Type B pancreatic cell (in vitro differentiated cells): ENCODE measurements at regions not wholly inside any gene's neighbourhood (a gene's known extent, or its start where the extent isn't known, plus 50 kb on each side); places are given as distances from the start of the nearest gene placed in this dataset.
"Not testable (repeated sequence)": the region's sequence is repeated elsewhere in the genome, so short reads cannot be mapped to it uniquely, and the experiment has no call there.

Experiments used
- DNase-seq: peaks from one replicate; pipeline ENCODE4 v3.0.0; 2021; ENCODE audit warnings: mixed read lengths; ENCODE audit not compliant: unreplicated experiment; ENCODE audit errors: extremely low spot score
- H3K27ac Mint-ChIP-seq: 2 replicates; pipeline ENCODE4 v1.8.0; 2021; ENCODE audit warnings: mild to moderate bottlenecking, mixed read lengths
- H3K27me3 Mint-ChIP-seq: 2 replicates; pipeline ENCODE4 v1.8.0; 2021; ENCODE audit warnings: mixed read lengths
- H3K36me3 Mint-ChIP-seq: 2 replicates; pipeline ENCODE4 v1.8.0; 2021; ENCODE audit warnings: mixed read lengths
- H3K4me1 Mint-ChIP-seq: one replicate; pipeline ENCODE4 v1.8.0; 2021; ENCODE audit warnings: mixed read lengths; ENCODE audit not compliant: unreplicated experiment
- H3K4me3 Mint-ChIP-seq: 2 replicates; pipeline ENCODE4 v1.8.0; 2021; ENCODE audit warnings: mild to moderate bottlenecking, mixed read lengths
- H3K9me3 Mint-ChIP-seq: 2 replicates; pipeline ENCODE4 v1.8.0; 2021; ENCODE audit warnings: mixed read lengths
- TF ChIP-seq, protein P1 (sequence below): fragments of 200-600 bp; sonication (generic); conservative IDR thresholded peaks from 2 replicates; pipeline ENCODE4 v1.5.0; 2021; ENCODE audit warnings: antibody characterized with exemption, mild to moderate bottlenecking

DNA sequence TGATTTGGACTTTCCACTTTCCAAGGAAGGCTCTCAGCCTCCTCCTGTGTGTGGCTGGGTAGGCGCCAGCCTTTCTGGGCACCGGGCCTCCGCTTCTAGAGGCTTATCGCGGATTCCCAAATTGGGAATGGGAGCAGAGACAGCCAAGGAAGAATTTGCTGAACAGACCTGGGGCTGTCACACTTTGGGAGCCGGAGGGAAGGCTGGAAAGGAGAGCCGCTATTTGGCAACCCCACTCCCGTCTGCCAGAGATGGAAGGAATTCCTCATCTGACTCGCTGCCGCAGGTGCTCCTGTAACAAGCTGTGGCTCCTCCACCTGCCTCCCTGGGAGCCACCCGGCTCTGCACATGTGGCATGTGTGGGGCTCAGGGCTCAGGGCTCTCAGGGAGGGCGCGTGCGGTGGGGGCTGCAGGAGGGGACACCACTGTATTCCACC is 50.8 kb upstream of the ECHDC3 start:
- TF ChIP-seq, protein P1, sequence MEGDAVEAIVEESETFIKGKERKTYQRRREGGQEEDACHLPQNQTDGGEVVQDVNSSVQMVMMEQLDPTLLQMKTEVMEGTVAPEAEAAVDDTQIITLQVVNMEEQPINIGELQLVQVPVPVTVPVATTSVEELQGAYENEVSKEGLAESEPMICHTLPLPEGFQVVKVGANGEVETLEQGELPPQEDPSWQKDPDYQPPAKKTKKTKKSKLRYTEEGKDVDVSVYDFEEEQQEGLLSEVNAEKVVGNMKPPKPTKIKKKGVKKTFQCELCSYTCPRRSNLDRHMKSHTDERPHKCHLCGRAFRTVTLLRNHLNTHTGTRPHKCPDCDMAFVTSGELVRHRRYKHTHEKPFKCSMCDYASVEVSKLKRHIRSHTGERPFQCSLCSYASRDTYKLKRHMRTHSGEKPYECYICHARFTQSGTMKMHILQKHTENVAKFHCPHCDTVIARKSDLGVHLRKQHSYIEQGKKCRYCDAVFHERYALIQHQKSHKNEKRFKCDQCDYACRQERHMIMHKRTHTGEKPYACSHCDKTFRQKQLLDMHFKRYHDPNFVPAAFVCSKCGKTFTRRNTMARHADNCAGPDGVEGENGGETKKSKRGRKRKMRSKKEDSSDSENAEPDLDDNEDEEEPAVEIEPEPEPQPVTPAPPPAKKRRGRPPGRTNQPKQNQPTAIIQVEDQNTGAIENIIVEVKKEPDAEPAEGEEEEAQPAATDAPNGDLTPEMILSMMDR: no peak

DNA sequence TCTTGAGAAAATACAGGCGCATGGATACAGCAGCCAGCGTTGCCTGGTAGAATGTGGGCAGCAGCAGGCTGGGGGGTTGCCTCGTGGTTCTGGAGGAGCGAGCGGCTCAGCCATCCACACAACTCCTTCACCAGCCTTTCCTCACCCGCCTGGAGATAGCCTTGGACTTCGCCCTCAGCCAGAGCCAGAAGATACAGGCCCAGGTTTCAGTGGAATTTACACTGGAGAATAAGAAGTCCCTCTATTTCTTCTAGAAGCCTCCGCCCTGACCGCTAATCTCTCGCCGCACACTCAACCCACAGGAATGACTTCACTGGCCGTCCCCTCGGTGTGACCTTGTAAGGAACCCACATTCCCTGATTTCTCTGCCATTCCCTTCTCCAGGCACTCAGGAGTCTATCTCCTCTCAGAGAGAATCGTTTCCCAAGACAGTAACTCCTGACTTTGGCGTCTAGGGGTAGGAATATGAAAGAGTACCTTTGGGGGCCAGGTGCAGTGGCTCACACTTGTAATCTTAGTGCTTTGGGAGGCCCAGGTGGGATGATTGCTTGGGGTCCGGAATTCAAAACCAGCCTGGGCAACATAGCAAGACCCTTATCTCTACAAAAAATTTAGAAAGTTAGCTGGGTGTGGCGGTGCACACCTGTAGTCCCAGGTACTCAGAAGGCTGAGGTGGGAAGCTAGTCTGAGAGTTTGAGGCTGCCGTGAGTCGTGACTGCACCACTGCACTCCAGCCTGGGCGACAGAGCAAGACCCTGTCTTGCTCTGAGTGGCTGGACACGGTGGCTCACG is 52.0 kb upstream of the ECHDC3 start:
- H3K27me3 Mint-ChIP-seq: no peaks in the 10 kb centered on the region

More for the DNA sequence above, 50.8 kb upstream of the ECHDC3 start:
- Mint-ChIP-seq H3K9me3 (peaks cover 4% of the 10 kb centered on the region), H3K27me3 (no peaks in the 10 kb centered on the region), H3K36me3 (no peaks in the 10 kb centered on the region), H3K4me1 (peaks cover 30% of the 10 kb centered on the region), H3K4me3 (no peak overlapping the region), H3K27ac (no peak overlapping the region)
- DNase-seq: no peak

DNA sequence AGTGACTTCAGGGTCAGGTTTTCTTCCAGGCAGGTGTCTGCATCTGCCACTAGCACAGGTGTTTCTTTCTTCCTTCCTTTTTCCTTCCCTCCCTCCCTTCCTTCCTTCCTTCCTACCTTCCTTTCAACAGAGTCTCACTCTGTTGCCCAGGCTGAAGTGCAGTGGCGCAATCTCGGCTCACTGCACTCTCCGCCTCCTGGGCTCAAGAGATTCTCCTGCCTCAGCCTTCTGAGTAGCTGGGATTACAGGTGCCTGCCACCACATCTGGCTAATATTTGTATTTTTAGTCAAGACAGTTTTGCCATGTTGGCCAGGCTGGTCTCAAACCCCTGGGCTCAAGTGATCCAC is 53.8 kb upstream of the ECHDC3 start:
- DNase-seq, H3K4me3 Mint-ChIP-seq, H3K36me3 Mint-ChIP-seq, H3K27me3 Mint-ChIP-seq: not testable (repeated sequence)
- peaks cover 12% of the 10 kb centered on the region for H3K9me3 Mint-ChIP-seq
- peak overlapping the region; percentile 99 for H3K27ac Mint-ChIP-seq
- H3K4me1 Mint-ChIP-seq: peaks cover 39% of the 10 kb centered on the region

More for the DNA sequence above, 52.0 kb upstream of the ECHDC3 start:
- peak overlapping the region; percentile 31 for H3K4me3 Mint-ChIP-seq
- TF ChIP-seq, protein P1: no peak
- H3K27ac Mint-ChIP-seq: peak overlapping the region; percentile 33
- H3K36me3 Mint-ChIP-seq: no peaks in the 10 kb centered on the region
- peaks cover 27% of the 10 kb centered on the region for H3K4me1 Mint-ChIP-seq
- DNase-seq: no peak
- peaks cover 7% of the 10 kb centered on the region for H3K9me3 Mint-ChIP-seq

DNA sequence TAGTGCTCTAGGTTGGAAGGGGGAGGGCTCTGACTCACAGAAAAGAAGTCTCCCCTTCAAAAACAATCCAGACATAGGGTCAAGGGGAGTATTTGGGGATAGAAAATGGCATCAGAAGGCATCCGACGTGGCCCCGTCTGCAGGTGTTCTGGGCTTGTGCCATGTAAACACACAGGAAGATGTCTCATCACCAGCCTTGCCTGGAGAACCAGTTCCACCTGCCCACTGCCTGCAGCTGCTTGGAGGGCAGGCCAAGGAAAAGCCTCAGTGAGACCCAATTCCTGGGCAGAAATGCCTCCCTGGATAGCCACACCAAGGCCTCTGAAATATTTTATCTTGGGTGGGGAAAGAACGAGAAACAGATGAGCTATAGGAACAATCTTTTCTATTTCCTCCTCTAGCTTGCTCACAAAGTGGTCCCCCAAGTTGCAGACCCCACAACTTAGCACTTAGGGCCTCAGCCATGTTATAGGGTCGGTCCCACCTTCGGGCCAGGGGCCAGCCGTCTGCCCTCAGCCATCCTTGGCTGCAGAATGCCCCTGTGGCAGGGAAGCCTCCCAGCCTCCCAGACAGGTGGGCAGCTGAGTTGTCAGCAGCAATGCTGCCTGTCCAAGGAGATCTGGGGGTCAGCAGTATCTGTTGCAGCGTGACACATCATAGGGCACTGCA is 54.3 kb upstream of the ECHDC3 start:
- Mint-ChIP-seq H3K9me3 (peaks cover 12% of the 10 kb centered on the region), H3K27ac (peak overlapping the region; percentile 99), H3K4me3 (peak overlapping the region; percentile 74), H3K27me3 (no peaks in the 10 kb centered on the region), H3K36me3 (no peaks in the 10 kb centered on the region), H3K4me1 (peaks cover 41% of the 10 kb centered on the region)
- TF ChIP-seq, protein P1: no peak
- DNase-seq: no peak

DNA sequence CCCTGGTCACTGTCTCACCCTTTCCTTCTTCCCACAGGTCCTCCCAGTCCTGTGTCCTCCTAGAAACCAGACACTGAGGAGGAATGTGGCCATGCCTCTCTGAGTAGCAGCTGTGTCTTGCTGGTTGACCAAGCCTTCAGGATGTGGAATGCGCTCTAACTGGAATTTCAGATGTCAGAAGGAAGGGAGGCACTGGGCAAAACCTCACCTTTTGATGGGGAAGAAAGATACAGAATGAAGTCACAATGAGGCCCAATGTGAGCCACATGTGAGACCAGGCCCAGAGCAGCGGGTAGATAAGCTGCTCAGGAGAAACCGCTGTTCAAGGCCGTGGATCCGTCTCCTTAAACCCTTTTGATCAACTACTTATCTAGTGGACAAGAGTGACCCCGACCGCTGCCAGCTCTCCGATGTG is 54.8 kb upstream of the ECHDC3 start:
- peak overlapping the region; percentile 99 for H3K27ac Mint-ChIP-seq
- peaks cover 45% of the 10 kb centered on the region for H3K4me1 Mint-ChIP-seq
- TF ChIP-seq, protein P1: no peak
- peak overlapping the region; percentile 74 for H3K4me3 Mint-ChIP-seq
- peaks cover 12% of the 10 kb centered on the region for H3K9me3 Mint-ChIP-seq
- H3K36me3 Mint-ChIP-seq: no peaks in the 10 kb centered on the region
- no peak for DNase-seq
- no peaks in the 10 kb centered on the region for H3K27me3 Mint-ChIP-seq

DNA sequence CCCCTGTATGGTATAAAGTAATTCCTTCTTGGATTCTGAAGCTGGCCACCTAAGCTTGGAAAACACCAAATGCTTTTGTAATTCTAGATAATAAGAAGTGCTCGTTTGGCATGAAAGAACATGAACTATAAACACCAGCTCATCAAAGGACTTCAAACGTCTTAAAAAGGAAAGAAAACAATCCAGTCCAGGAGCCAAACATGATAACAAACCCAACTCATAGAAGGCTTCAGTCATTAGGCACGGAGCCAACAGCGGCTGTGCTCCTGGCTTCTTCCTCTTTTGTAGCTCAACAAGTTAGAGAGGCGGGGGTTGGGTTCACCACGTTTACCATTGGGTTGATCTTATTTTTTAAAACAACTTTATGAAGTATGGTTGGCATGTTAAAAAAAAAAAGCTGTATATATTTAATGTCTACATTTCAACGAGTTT is 56.4 kb upstream of the ECHDC3 start:
- Mint-ChIP-seq H3K4me1 (peaks cover 45% of the 10 kb centered on the region), H3K27me3 (no peaks in the 10 kb centered on the region), H3K9me3 (peaks cover 12% of the 10 kb centered on the region), H3K27ac (peak overlapping the region; percentile 99), H3K4me3 (peak overlapping the region; percentile 69), H3K36me3 (no peaks in the 10 kb centered on the region)
- TF ChIP-seq, protein P1: no peak
- no peak for DNase-seq
